Glomerular endothelial cell (primary cell): ENCODE measurements at regions not wholly inside any gene's neighbourhood (a gene's known extent, or its start where the extent isn't known, plus 50 kb on each side); places are given as distances from the start of the nearest gene placed in this dataset.

Source experiments
- DNase-seq: peaks from one replicate; pipeline ENCODE4 v3.0.0-alpha.2; 2011; ENCODE audit warnings: low read depth, low spot score; ENCODE audit errors: extremely low read depth

GRCh38 chr17:79165756-79166473, 91.3 kb downstream of the ENGASE start:
- DNase-seq: no peak

- DNase-seq: no peak
These were observed 90.5 kb downstream of the ENGASE start for GRCh38 chr17:79164913-79165695.

GRCh38 chr17:79164408-79164807, 89.8 kb downstream of the ENGASE start:
- DNase-seq: no peak

- no peak for DNase-seq
These were observed 88.4 kb downstream of the ENGASE start for GRCh38 chr17:79163071-79163470.

GRCh38 chr17:79162012-79162963, 87.7 kb downstream of the ENGASE start:
- no peak for DNase-seq

GRCh38 chr17:79160980-79161636, 86.5 kb downstream of the ENGASE start:
- DNase-seq: peak; percentile 9

- DNase-seq: no peak
These were observed 85.3 kb downstream of the ENGASE start for GRCh38 chr17:79159926-79160325.

GRCh38 chr17:79159471-79159870, 84.8 kb downstream of the ENGASE start:
- DNase-seq: no peak

- no peak for DNase-seq
These were observed 82.0 kb downstream of the ENGASE start for GRCh38 chr17:79156463-79157095.

- DNase-seq: no peak
These were observed 81.1 kb downstream of the ENGASE start for GRCh38 chr17:79155701-79156100.

- DNase-seq: no peak
These were observed 80.4 kb downstream of the ENGASE start for GRCh38 chr17:79154951-79155585.

- no peak for DNase-seq
These were observed 79.8 kb downstream of the ENGASE start for GRCh38 chr17:79154446-79154845.

- DNase-seq: no peak
These were observed 78.9 kb downstream of the ENGASE start for GRCh38 chr17:79153367-79154130.

GRCh38 chr17:79152636-79153035, 78.0 kb downstream of the ENGASE start:
- no peak for DNase-seq

- no peak for DNase-seq
These were observed 77.5 kb downstream of the ENGASE start for GRCh38 chr17:79152110-79152509.

GRCh38 chr17:79150799-79151198, 76.2 kb downstream of the ENGASE start:
- no peak for DNase-seq

GRCh38 chr17:79150035-79150733, 75.6 kb downstream of the ENGASE start:
- no peak for DNase-seq

GRCh38 chr17:79148584-79148983, 74.0 kb downstream of the ENGASE start:
- DNase-seq: no peak
